ENCODE measurements at regions not wholly inside any gene's neighbourhood (a gene's known extent, or its start where the extent isn't known, plus 50 kb on each side); places are given as distances from the start of the nearest gene placed in this dataset.

- Histone ChIP-seq H3K4me1 (ENCODE audit: control insufficient read depth, extremely low read depth, insufficient read depth, low read length) (no peaks in the 10 kb centered on the region), H3K4me3 (replicated peaks in 1 of 3; ENCODE audit: insufficient read depth in 1 of 3, low read depth in 1 of 3, low read length in 3 of 3) (no peak overlapping the region), H3K9me1 (replicated peaks; ENCODE audit: control insufficient read depth, extremely low read depth, insufficient read depth, low read length) (no peaks in the 10 kb centered on the region), H3K79me2 (ENCODE audit: control insufficient read depth, insufficient read depth, low read length) (no peaks in the 10 kb centered on the region), H4K20me1 (replicated peaks; ENCODE audit: control insufficient read depth, extremely low read depth, insufficient read depth, low read length) (no peaks in the 10 kb centered on the region), H3K27ac (ENCODE audit: insufficient read depth, low read depth, low read length) (no peak overlapping the region), H3K4me2 (ENCODE audit: insufficient read depth, low read length) (no peak overlapping the region), H3K9ac (replicated peaks; ENCODE audit: extremely low read depth, insufficient read depth, low read length) (no peak overlapping the region), H3K36me3 (ENCODE audit: control insufficient read depth in 2 of 2, extremely low read depth in 1 of 2, insufficient read depth in 2 of 2, low read length in 2 of 2) (no peaks in the 10 kb centered on the region), H2AFZ (ENCODE audit: low read depth, low read length) (no peak overlapping the region), H3K9me3 (replicated peaks; ENCODE audit: control insufficient read depth, insufficient read depth, low read length) (no peaks in the 10 kb centered on the region), H3K27me3 (ENCODE audit: control insufficient read depth in 2 of 2, insufficient read depth in 2 of 2, low read length in 2 of 2) (no peaks in the 10 kb centered on the region)
- dilution Hi-C loops (cut with MboI; ENCODE audit: extremely low pct_ligation_motif_present, low sequenced_read_pairs) (no loop called here), intact Hi-C loops (cut with micrococcal nuclease) (no loop called here)
- DNase-seq (ENCODE audit: low read depth, low spot score) (no peak), FAIRE-seq (no peak)
- TF ChIP-seq POLR2AphosphoS5 (IDR thresholded peaks at IDR 0.05; ENCODE audit: insufficient read depth, low read depth, low read length) (no peak), CTCF (IDR thresholded peaks at IDR 0.05; ENCODE audit: extremely low read depth in 1 of 2, insufficient read depth in 1 of 2, low read depth in 1 of 2, low read length in 2 of 2) (no peak), MYC (IDR thresholded peaks at IDR 0.05; ENCODE audit: low read depth, low read length) (no peak), JUN (IDR thresholded peaks at IDR 0.05; ENCODE audit: borderline replicate concordance, insufficient read depth, insufficient read length, low read depth) (no peak), MAX (IDR thresholded peaks at IDR 0.05; ENCODE audit: insufficient read depth, insufficient read length) (no peak), EZH2 (IDR thresholded peaks at IDR 0.05; ENCODE audit: borderline replicate concordance, low read depth, low read length, severe bottlenecking) (no peak), GATA2 (IDR thresholded peaks at IDR 0.05; ENCODE audit: insufficient read depth, insufficient read length, low read depth, low read length) (no peak), POLR2A (IDR thresholded peaks at IDR 0.05; ENCODE audit: low read depth, low read length) (no peak), FOS (IDR thresholded peaks at IDR 0.05; ENCODE audit: borderline replicate concordance, insufficient read depth, low read length) (no peak)
- no TSS peak for BruUV-seq (replicated peaks)
- ChIA-PET POLR2A (no interaction called here), CTCF (no interaction called here)
Observed at GRCh38 chr2:239677453-239678185, 276.8 kb upstream of the HDAC4 start.
